K562 (cell line): ENCODE measurements at regions not wholly inside any gene's neighbourhood (a gene's known extent, or its start where the extent isn't known, plus 50 kb on each side); places are given as distances from the start of the nearest gene placed in this dataset.

Source experiments
- ATAC-seq: fragments of 200-7000 bp; cut with Tn5 transposase; 3 replicates; pipeline ENCODE4 v1.9.1; 2020; ENCODE audit warnings: moderate library complexity
- BruUV-seq: library from RNA; stranded (reverse); fragments of 400-500 nt; replicated peaks from 2 replicates; lab custom pipeline; 2021; lab: Mats Ljungman, UMichigan
- CTCF ChIA-PET: fragments of 300-600 bp; formaldehyde crosslinking; extraction: SDS; loops from one replicate; lab custom pipeline; 2021; ENCODE audit warnings: low intra/inter-chr PET ratio; lab: Yijun Ruan, JAX
- POLR2A ChIA-PET: fragments of 300-600, 350-650 bp; sonication (Branson Sonifier 250); formaldehyde crosslinking; extraction: SDS; loops from one replicate; lab custom pipeline; 2021; ENCODE audit warnings: antibody characterized with exemption, inconsistent platforms; lab: Yijun Ruan, JAX
- DNase-seq, 4 experiments: peaks; one replicate each; pipeline versions ENCODE4 v3.0.0 to v3.0.0-alpha.2; 2011 to 2018; ENCODE audit warnings: low spot score in 3 of 4, mixed read lengths in 3 of 4; ENCODE audit errors: extremely low read depth in 1 of 4
- FAIRE-seq: peaks from 2 replicates; lab custom pipeline; 2011; peaks lifted over from hg19 to GRCh38; lab: Jason Lieb, UNC
- H2AFZ ChIP-seq: 2 replicates; pipeline ENCODE4 v1.6.0; 2011; ENCODE audit warnings: low read depth, low read length, control low read depth, inconsistent platforms
- H3K27ac ChIP-seq: fragments of 200-600 bp; 3 replicates; pipeline ENCODE4 v1.8.0; 2011; ENCODE audit warnings: low read depth, mild to moderate bottlenecking, control low read depth, inconsistent platforms, low read length, moderate library complexity, mixed read lengths; ENCODE audit errors: extremely low read depth
- H3K27me3 ChIP-seq, 2 experiments: fragments of 300-600 bp in 1 of 2; 2 replicates in 1 of 2; 3 replicates in 1 of 2; pipeline versions ENCODE4 v1.6.0 to v1.8.0; 2011; ENCODE audit warnings: inconsistent platforms in 2 of 2, low read length in 2 of 2, mild to moderate bottlenecking in 1 of 2, mixed read lengths in 1 of 2, moderate library complexity in 1 of 2; ENCODE audit not compliant: control insufficient read depth in 2 of 2, insufficient read depth in 2 of 2
- H3K36me3 ChIP-seq: fragments of 300-600 bp; 3 replicates; pipeline ENCODE4 v1.8.0; 2011; ENCODE audit warnings: mild to moderate bottlenecking, low read length, inconsistent platforms; ENCODE audit not compliant: control insufficient read depth, insufficient read depth
- H3K4me1 ChIP-seq, 2 experiments: fragments of 200-600 bp in 1 of 2; replicated peaks in 1 of 2; 2 replicates in 1 of 2; 3 replicates in 1 of 2; pipeline versions ENCODE4 v1.5.1 to v1.8.0; 2011; ENCODE audit warnings: inconsistent platforms in 2 of 2, low read length in 2 of 2, mild to moderate bottlenecking in 1 of 2, mixed read lengths in 1 of 2, moderate library complexity in 1 of 2; ENCODE audit not compliant: control insufficient read depth in 2 of 2, insufficient read depth in 2 of 2
- H3K4me2 ChIP-seq: 2 replicates; pipeline ENCODE4 v1.6.1; 2011; ENCODE audit warnings: low read length, control low read depth, inconsistent platforms, mixed read lengths; ENCODE audit not compliant: insufficient read depth
- H3K4me3 ChIP-seq: fragments of 200-600 bp; sonication (generic), shearing (Covaris generic); 2 replicates; pipeline ENCODE4 v1.5.1; 2016; ENCODE audit warnings: control low read depth, inconsistent platforms
- H3K79me2 ChIP-seq: fragments of 200-600 bp; 3 replicates; pipeline ENCODE4 v1.8.0; 2011; ENCODE audit warnings: low read length, inconsistent platforms; ENCODE audit not compliant: control insufficient read depth, insufficient read depth
- H3K9ac ChIP-seq, 2 experiments: 2 replicates each; pipeline versions ENCODE4 v1.6.0 to v1.6.1; 2011; ENCODE audit warnings: low read depth in 2 of 2, low read length in 2 of 2, control low read depth in 1 of 2, inconsistent platforms in 1 of 2, mild to moderate bottlenecking in 1 of 2, mixed read lengths in 1 of 2; ENCODE audit not compliant: insufficient read depth in 1 of 2
- H3K9me1 ChIP-seq: one replicate; pipeline ENCODE4 v1.6.0; 2011; ENCODE audit warnings: inconsistent platforms, mild to moderate bottlenecking, low read length, moderate library complexity; ENCODE audit not compliant: control insufficient read depth, insufficient read depth
- H3K9me3 ChIP-seq: replicated peaks from 2 replicates; pipeline ENCODE4 v1.5.1; 2011; ENCODE audit warnings: low read depth, low read length, inconsistent platforms; ENCODE audit not compliant: control insufficient read depth, insufficient read depth
- H4K20me1 ChIP-seq: replicated peaks from 2 replicates; pipeline ENCODE4 v1.6.1; 2011; ENCODE audit warnings: low read length, inconsistent platforms, mixed read lengths; ENCODE audit not compliant: control insufficient read depth, insufficient read depth
- EWSR1 ChIP-seq: fragments of 450-650 bp; IDR thresholded peaks from 2 replicates; pipeline ENCODE4 v1.6.1; 2018; ENCODE audit warnings: borderline replicate concordance, mild to moderate bottlenecking, low read depth, moderate library complexity; ENCODE audit not compliant: partially characterized antibody
- FOXO4 ChIP-seq: fragments of 450-650 bp; formaldehyde crosslinking; IDR thresholded peaks from 2 replicates; pipeline ENCODE4 v1.4.0; 2020; ENCODE audit warnings: mild to moderate bottlenecking, moderate library complexity
- PHTF2 ChIP-seq: fragments of 250-450 bp; sonication (Bioruptor Pico); IDR thresholded peaks from 2 replicates; pipeline ENCODE4 v1.5.0; 2021; ENCODE audit warnings: mild to moderate bottlenecking
- SNRNP70 ChIP-seq: fragments of 200-400 bp; formaldehyde crosslinking; optimal IDR thresholded peaks from 2 replicates; pipeline ENCODE3; 2017; ENCODE audit warnings: low read depth, low read length
- STAG1 ChIP-seq: sonication (generic); formaldehyde crosslinking; IDR thresholded peaks from 2 replicates; pipeline ENCODE4 v1.5.0; 2020; ENCODE audit warnings: missing genetic modification reagents, borderline replicate concordance
- WGBS: fragments of 100-300 bp; shearing (Covaris generic); methylation state at CpG from one replicate; pipeline ENCODE4 v1.1.6; 2016; ENCODE audit warnings: low coverage, mixed read lengths; ENCODE audit not compliant: insufficient coverage; ENCODE audit errors: missing lambda C conversion rate; 5-methylcytosine and 5-hydroxymethylcytosine counted together
- in situ Hi-C: fragments of 300-500 bp; cut with MboI; formaldehyde crosslinking; loops from 4 replicates; pipeline ENCODE4 v1.15.0; 2018; ENCODE audit warnings: inconsistent platforms, mixed read lengths
- intact Hi-C: fragments of 100-400 bp; cut with micrococcal nuclease; formaldehyde crosslinking; loops from 2 replicates; pipeline ENCODE4 v1.14.2; 2022
- TF ChIP-seq, protein P1 (sequence below), 2 experiments: fragments of 450-650 bp in 1 of 2; sonication (generic) in 1 of 2; formaldehyde crosslinking in 1 of 2; IDR thresholded peaks; 2 replicates each; pipeline versions ENCODE4 v1.7.1 to v1.9.0; 2016 to 2022; ENCODE audit warnings: inconsistent platforms in 1 of 2, mild to moderate bottlenecking in 1 of 2, missing genetic modification reagents in 1 of 2

DNA sequence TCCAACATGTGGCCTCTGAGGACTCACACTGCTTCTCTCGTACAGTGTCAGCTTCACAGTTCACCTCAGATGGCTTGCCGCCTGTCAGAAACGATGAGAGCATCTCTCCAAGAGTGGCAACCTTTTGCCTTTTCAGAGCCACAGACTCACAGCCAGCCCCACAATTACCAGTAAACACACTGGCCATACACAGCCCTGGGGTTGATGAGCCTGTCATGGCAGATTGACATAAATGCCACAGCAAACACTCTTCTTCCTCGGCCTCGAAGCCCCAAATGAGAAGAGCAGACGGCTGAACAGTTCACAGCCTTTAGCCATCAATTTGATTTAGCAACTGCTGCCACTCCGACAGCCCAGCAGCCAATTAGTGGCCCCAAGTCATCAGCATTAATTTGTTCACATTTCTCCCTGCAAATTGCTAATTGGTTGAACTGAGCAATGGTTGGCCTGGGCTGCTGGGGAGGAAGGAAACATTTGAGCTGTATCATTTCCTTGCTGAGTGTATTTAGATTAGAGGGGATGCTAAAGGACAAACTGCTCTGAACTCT lies 1142.9 kb downstream of the SORCS3 start:
- no peaks in the 10 kb centered on the region for H3K79me2 ChIP-seq
- ATAC-seq (no peak), DNase-seq (no peak), FAIRE-seq (no peak)
- H3K9me1 ChIP-seq = no peaks in the 10 kb centered on the region
- H3K27me3 ChIP-seq = no peaks in the 10 kb centered on the region
- H3K36me3 ChIP-seq = no peaks in the 10 kb centered on the region
- intact Hi-C loops (no loop called here), in situ Hi-C loops (no loop called here)
- ChIA-PET CTCF (no interaction called here), POLR2A (no interaction called here)
- no peak overlapping the region for H3K9ac ChIP-seq
- H3K4me3 ChIP-seq = no peak overlapping the region
- no peak overlapping the region for H3K27ac ChIP-seq
- no peak overlapping the region for H2AFZ ChIP-seq
- no peaks in the 10 kb centered on the region for H4K20me1 ChIP-seq
- TF ChIP-seq EWSR1 (no peak), FOXO4 (no peak), SNRNP70 (no peak), PHTF2 (CRISPR knock-in tag) (no peak), STAG1 (CRISPR knock-in tag) (no peak)
- TF ChIP-seq, protein P1, sequence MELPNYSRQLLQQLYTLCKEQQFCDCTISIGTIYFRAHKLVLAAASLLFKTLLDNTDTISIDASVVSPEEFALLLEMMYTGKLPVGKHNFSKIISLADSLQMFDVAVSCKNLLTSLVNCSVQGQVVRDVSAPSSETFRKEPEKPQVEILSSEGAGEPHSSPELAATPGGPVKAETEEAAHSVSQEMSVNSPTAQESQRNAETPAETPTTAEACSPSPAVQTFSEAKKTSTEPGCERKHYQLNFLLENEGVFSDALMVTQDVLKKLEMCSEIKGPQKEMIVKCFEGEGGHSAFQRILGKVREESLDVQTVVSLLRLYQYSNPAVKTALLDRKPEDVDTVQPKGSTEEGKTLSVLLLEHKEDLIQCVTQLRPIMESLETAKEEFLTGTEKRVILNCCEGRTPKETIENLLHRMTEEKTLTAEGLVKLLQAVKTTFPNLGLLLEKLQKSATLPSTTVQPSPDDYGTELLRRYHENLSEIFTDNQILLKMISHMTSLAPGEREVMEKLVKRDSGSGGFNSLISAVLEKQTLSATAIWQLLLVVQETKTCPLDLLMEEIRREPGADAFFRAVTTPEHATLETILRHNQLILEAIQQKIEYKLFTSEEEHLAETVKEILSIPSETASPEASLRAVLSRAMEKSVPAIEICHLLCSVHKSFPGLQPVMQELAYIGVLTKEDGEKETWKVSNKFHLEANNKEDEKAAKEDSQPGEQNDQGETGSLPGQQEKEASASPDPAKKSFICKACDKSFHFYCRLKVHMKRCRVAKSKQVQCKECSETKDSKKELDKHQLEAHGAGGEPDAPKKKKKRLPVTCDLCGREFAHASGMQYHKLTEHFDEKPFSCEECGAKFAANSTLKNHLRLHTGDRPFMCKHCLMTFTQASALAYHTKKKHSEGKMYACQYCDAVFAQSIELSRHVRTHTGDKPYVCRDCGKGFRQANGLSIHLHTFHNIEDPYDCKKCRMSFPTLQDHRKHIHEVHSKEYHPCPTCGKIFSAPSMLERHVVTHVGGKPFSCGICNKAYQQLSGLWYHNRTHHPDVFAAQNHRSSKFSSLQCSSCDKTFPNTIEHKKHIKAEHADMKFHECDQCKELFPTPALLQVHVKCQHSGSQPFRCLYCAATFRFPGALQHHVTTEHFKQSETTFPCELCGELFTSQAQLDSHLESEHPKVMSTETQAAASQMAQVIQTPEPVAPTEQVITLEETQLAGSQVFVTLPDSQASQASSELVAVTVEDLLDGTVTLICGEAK (IDR thresholded peaks at IDR 0.05) = no peak
- TF ChIP-seq, protein P1 (CRISPR knock-in tag; IDR thresholded peaks at IDR 0.05) = no peak
- H3K4me2 ChIP-seq = no peak overlapping the region
- H3K9me3 ChIP-seq = no peaks in the 10 kb centered on the region
- 0% methylated on average over 7 of the region's 7 CpGs for whole genome bisulfite sequencing
- BruUV-seq = no TSS peak
- no peaks in the 10 kb centered on the region for H3K4me1 ChIP-seq
